ENCODE measurements at regions not wholly inside any gene's neighbourhood (a gene's known extent, or its start where the extent isn't known, plus 50 kb on each side); places are given as distances from the start of the nearest gene placed in this dataset.

GRCh38 chr1:229730573-229730972 lies 104.5 kb downstream of the URB2 start:
- TF ChIP-seq, protein P1, sequence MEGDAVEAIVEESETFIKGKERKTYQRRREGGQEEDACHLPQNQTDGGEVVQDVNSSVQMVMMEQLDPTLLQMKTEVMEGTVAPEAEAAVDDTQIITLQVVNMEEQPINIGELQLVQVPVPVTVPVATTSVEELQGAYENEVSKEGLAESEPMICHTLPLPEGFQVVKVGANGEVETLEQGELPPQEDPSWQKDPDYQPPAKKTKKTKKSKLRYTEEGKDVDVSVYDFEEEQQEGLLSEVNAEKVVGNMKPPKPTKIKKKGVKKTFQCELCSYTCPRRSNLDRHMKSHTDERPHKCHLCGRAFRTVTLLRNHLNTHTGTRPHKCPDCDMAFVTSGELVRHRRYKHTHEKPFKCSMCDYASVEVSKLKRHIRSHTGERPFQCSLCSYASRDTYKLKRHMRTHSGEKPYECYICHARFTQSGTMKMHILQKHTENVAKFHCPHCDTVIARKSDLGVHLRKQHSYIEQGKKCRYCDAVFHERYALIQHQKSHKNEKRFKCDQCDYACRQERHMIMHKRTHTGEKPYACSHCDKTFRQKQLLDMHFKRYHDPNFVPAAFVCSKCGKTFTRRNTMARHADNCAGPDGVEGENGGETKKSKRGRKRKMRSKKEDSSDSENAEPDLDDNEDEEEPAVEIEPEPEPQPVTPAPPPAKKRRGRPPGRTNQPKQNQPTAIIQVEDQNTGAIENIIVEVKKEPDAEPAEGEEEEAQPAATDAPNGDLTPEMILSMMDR (IDR thresholded peaks at IDR 0.05) = no peak
- TF ChIP-seq POLR2A (IDR thresholded peaks at IDR 0.05) = no peak
